ENCODE measurements at regions not wholly inside any gene's neighbourhood (a gene's known extent, or its start where the extent isn't known, plus 50 kb on each side); places are given as distances from the start of the nearest gene placed in this dataset.

DNA sequence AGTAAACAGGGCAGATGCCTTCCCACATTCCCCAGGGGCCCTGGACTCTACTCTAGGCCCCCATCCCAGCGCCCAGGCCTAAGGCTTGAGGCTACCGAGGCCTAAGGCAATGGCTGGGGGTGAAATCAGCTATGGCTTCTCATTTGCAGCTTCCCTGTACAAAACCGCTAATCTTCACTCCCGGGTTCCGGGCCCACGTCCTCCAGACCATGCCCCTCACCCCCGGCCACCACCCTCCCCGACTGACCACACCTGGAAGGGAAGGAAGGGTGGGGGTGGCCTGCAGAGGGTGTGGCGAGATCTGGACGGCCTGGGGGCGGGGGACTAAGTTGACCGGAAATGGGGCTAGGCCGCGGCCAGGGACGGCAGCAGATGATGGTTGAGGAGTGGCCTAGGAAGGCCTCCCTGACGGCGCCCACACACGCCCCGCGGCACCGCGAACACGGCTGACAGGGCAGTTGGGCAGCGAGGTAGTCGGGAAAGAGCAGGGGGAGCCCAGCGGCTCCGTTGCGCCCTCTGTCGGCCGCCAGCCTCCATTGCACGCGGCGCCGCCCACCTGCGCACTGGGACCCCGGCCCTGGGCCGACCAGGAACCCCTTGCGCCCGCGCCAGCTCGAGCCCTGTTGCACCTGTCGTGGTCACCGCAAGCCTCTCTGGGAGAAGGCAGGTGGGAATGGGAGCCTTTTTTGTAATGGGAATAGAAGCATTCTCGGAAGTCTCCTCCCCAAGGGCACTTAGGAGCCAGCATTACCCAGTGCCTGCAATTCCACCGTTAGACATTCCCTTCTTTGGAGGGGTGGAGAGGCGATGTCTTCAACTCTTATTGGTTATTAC, 95.9 kb upstream of the CALM2 start (continued):
- TF ChIP-seq RAD51 (IDR thresholded peaks at IDR 0.05) = no peak
- TF ChIP-seq, protein P1, sequence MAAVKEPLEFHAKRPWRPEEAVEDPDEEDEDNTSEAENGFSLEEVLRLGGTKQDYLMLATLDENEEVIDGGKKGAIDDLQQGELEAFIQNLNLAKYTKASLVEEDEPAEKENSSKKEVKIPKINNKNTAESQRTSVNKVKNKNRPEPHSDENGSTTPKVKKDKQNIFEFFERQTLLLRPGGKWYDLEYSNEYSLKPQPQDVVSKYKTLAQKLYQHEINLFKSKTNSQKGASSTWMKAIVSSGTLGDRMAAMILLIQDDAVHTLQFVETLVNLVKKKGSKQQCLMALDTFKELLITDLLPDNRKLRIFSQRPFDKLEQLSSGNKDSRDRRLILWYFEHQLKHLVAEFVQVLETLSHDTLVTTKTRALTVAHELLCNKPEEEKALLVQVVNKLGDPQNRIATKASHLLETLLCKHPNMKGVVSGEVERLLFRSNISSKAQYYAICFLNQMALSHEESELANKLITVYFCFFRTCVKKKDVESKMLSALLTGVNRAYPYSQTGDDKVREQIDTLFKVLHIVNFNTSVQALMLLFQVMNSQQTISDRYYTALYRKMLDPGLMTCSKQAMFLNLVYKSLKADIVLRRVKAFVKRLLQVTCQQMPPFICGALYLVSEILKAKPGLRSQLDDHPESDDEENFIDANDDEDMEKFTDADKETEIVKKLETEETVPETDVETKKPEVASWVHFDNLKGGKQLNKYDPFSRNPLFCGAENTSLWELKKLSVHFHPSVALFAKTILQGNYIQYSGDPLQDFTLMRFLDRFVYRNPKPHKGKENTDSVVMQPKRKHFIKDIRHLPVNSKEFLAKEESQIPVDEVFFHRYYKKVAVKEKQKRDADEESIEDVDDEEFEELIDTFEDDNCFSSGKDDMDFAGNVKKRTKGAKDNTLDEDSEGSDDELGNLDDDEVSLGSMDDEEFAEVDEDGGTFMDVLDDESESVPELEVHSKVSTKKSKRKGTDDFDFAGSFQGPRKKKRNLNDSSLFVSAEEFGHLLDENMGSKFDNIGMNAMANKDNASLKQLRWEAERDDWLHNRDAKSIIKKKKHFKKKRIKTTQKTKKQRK (IDR thresholded peaks at IDR 0.05; ENCODE audit: low read depth, low read length) = no peak
- peak; percentile 46; the same call in 1 of the 2 replicates for TF ChIP-seq ZSCAN29 (IDR thresholded peaks at IDR 0.05)
- no peak for TF ChIP-seq STAT1 (conservative IDR thresholded peaks at IDR 0.05)
- no peak for TF ChIP-seq EED (IDR thresholded peaks at IDR 0.05; ENCODE audit: low read depth)
- no peak for TF ChIP-seq TARDBP (IDR thresholded peaks at IDR 0.05; ENCODE audit: borderline replicate concordance)
- no peak for TF ChIP-seq CBX3 (IDR thresholded peaks at IDR 0.05; ENCODE audit: borderline replicate concordance, low read depth)
- TF ChIP-seq NFYA (IDR thresholded peaks at IDR 0.05; ENCODE audit: borderline replicate concordance, low read depth, low read length) = no peak
- TF ChIP-seq NFIC (IDR thresholded peaks at IDR 0.05; ENCODE audit: low read depth, low read length) = no peak
- TF ChIP-seq TBL1XR1 (IDR thresholded peaks at IDR 0.05; ENCODE audit: low read depth, low read length) = no peak
- no peak for TF ChIP-seq ETV6 (conservative IDR thresholded peaks at IDR 0.05 in 1 of 2, IDR thresholded peaks at IDR 0.05 in 1 of 2; ENCODE audit: borderline replicate concordance in 1 of 2, low read depth in 1 of 2)
- TF ChIP-seq, protein P2, sequence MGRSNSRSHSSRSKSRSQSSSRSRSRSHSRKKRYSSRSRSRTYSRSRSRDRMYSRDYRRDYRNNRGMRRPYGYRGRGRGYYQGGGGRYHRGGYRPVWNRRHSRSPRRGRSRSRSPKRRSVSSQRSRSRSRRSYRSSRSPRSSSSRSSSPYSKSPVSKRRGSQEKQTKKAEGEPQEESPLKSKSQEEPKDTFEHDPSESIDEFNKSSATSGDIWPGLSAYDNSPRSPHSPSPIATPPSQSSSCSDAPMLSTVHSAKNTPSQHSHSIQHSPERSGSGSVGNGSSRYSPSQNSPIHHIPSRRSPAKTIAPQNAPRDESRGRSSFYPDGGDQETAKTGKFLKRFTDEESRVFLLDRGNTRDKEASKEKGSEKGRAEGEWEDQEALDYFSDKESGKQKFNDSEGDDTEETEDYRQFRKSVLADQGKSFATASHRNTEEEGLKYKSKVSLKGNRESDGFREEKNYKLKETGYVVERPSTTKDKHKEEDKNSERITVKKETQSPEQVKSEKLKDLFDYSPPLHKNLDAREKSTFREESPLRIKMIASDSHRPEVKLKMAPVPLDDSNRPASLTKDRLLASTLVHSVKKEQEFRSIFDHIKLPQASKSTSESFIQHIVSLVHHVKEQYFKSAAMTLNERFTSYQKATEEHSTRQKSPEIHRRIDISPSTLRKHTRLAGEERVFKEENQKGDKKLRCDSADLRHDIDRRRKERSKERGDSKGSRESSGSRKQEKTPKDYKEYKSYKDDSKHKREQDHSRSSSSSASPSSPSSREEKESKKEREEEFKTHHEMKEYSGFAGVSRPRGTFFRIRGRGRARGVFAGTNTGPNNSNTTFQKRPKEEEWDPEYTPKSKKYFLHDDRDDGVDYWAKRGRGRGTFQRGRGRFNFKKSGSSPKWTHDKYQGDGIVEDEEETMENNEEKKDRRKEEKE (IDR thresholded peaks at IDR 0.05) = no peak
- TF ChIP-seq CREM (IDR thresholded peaks at IDR 0.05; ENCODE audit: low read depth) = no peak; the same call in 1 of the 2 replicates
- no peak for TF ChIP-seq JUNB (IDR thresholded peaks at IDR 0.05)
- no peak for TF ChIP-seq GABPA (IDR thresholded peaks at IDR 0.05; ENCODE audit: low read depth)
- TF ChIP-seq ATF7 (IDR thresholded peaks at IDR 0.05; ENCODE audit: low read depth) = no peak
- TF ChIP-seq ZZZ3 (IDR thresholded peaks at IDR 0.05; ENCODE audit: control insufficient read depth, insufficient read length, low read depth) = no peak
- TF ChIP-seq, protein P3, sequence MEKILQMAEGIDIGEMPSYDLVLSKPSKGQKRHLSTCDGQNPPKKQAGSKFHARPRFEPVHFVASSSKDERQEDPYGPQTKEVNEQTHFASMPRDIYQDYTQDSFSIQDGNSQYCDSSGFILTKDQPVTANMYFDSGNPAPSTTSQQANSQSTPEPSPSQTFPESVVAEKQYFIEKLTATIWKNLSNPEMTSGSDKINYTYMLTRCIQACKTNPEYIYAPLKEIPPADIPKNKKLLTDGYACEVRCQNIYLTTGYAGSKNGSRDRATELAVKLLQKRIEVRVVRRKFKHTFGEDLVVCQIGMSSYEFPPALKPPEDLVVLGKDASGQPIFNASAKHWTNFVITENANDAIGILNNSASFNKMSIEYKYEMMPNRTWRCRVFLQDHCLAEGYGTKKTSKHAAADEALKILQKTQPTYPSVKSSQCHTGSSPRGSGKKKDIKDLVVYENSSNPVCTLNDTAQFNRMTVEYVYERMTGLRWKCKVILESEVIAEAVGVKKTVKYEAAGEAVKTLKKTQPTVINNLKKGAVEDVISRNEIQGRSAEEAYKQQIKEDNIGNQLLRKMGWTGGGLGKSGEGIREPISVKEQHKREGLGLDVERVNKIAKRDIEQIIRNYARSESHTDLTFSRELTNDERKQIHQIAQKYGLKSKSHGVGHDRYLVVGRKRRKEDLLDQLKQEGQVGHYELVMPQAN (conservative IDR thresholded peaks at IDR 0.05) = peak; percentile 35; the same call in 1 of the 2 replicates
- TF ChIP-seq HDGF (IDR thresholded peaks at IDR 0.05) = no peak; the same call in 1 of the 2 replicates
- peak in 1 of 2 experiments; percentile 24; a peak in 2 of 3 replicates for TF ChIP-seq EGR1 (IDR thresholded peaks at IDR 0.05; ENCODE audit: borderline replicate concordance in 1 of 2, low read depth in 2 of 2, low read length in 2 of 2)
- peak; percentile 48 for TF ChIP-seq MEF2B (IDR thresholded peaks at IDR 0.05; ENCODE audit: partially characterized antibody, poor library complexity, severe bottlenecking)
- no peak for TF ChIP-seq KAT2A (conservative IDR thresholded peaks at IDR 0.05; ENCODE audit: control insufficient read depth, low read depth, low read length)

All from GM12878 (cell line).